ENCODE measurements at regions not wholly inside any gene's neighbourhood (a gene's known extent, or its start where the extent isn't known, plus 50 kb on each side); places are given as distances from the start of the nearest gene placed in this dataset.
"Not testable (repeated sequence)": the region's sequence is repeated elsewhere in the genome, so short reads cannot be mapped to it uniquely, and the experiment has no call there.

GRCh38 chr4:66229885-66230284 lies 559.6 kb upstream of the EPHA5 start:
- no peak for DNase-seq

- DNase-seq, result no peak
These were observed 555.2 kb upstream of the EPHA5 start for GRCh38 chr4:66225539-66225938.

- peak; percentile 30 for DNase-seq
These were observed 552.9 kb upstream of the EPHA5 start for GRCh38 chr4:66223068-66223703.

GRCh38 chr4:66219401-66219800 lies 549.1 kb upstream of the EPHA5 start:
- no peak for DNase-seq

- DNase-seq, result no peak
These were observed 546.0 kb upstream of the EPHA5 start for GRCh38 chr4:66216252-66216651.

GRCh38 chr4:66212489-66212888 lies 542.2 kb upstream of the EPHA5 start:
- no peak for DNase-seq

GRCh38 chr4:66204534-66205247 lies 534.4 kb upstream of the EPHA5 start:
- DNase-seq, result no peak

GRCh38 chr4:66202870-66203269 lies 532.6 kb upstream of the EPHA5 start:
- DNase-seq, result no peak

GRCh38 chr4:66197451-66197850 lies 527.2 kb upstream of the EPHA5 start:
- no peak for DNase-seq

- DNase-seq, result no peak
These were observed 523.2 kb upstream of the EPHA5 start for GRCh38 chr4:66193487-66193886.

- peak; percentile 22 for DNase-seq
These were observed 517.0 kb upstream of the EPHA5 start for GRCh38 chr4:66187175-66187720.

- DNase-seq, result no peak
These were observed 515.8 kb upstream of the EPHA5 start for GRCh38 chr4:66186095-66186494.

- no peak for DNase-seq
These were observed 512.3 kb upstream of the EPHA5 start for GRCh38 chr4:66182636-66183035.

GRCh38 chr4:66178906-66179305 lies 508.6 kb upstream of the EPHA5 start:
- no peak for DNase-seq

GRCh38 chr4:66169341-66169740 lies 499.1 kb upstream of the EPHA5 start:
- DNase-seq, result no peak

GRCh38 chr4:66164869-66165268 lies 494.6 kb upstream of the EPHA5 start:
- no peak for DNase-seq

- DNase-seq, result no peak
These were observed 490.3 kb upstream of the EPHA5 start for GRCh38 chr4:66160606-66161005.

GRCh38 chr4:66157594-66157993 lies 487.3 kb upstream of the EPHA5 start:
- DNase-seq, result no peak

- no peak for DNase-seq
These were observed 459.8 kb upstream of the EPHA5 start for GRCh38 chr4:66130042-66130441.

GRCh38 chr4:66123831-66124413 lies 453.6 kb upstream of the EPHA5 start:
- DNase-seq, result no peak

GRCh38 chr4:66123190-66123589 lies 452.9 kb upstream of the EPHA5 start:
- no peak for DNase-seq

- not testable (repeated sequence) for DNase-seq
These were observed 444.9 kb upstream of the EPHA5 start for GRCh38 chr4:66115231-66115630.

- DNase-seq, result no peak
These were observed 438.6 kb upstream of the EPHA5 start for GRCh38 chr4:66108898-66109297.

GRCh38 chr4:66097218-66097617 lies 426.9 kb upstream of the EPHA5 start:
- DNase-seq, result no peak
